Common myeloid progenitor, CD34-positive (primary cell): ENCODE measurements at regions not wholly inside any gene's neighbourhood (a gene's known extent, or its start where the extent isn't known, plus 50 kb on each side); places are given as distances from the start of the nearest gene placed in this dataset.

Experiments
- CTCF ChIA-PET: fragments of 350-600 bp; sonication (Branson Sonifier 250); formaldehyde crosslinking; loops from one replicate; lab custom pipeline; 2021; ENCODE audit warnings: antibody characterized with exemption; lab: Charles Lee
- POLR2A ChIA-PET: fragments of 350-600 bp; sonication (Branson Sonifier 250); formaldehyde crosslinking; loops from one replicate; lab custom pipeline; 2021; ENCODE audit warnings: antibody characterized with exemption; lab: Charles Lee
- DNase-seq, 3 donors: peaks; one replicate each; pipeline versions ENCODE4 v3.0.0 to v3.0.0-alpha.2; 2013
- H3K27ac ChIP-seq, 2 experiments: 1 replicate in 1 of 2; 2 replicates in 1 of 2; pipeline ENCODE4 v1.7.0; 2013; ENCODE audit warnings: inconsistent platforms in 2 of 2, low read length in 2 of 2, mild to moderate bottlenecking in 2 of 2, low read depth in 1 of 2, moderate library complexity in 1 of 2; ENCODE audit not compliant: severe bottlenecking in 2 of 2, insufficient read depth in 1 of 2, poor library complexity in 1 of 2
- H3K27me3 ChIP-seq, 5 experiments: replicated peaks in 2 of 5; 1 replicate in 3 of 5; 2 replicates in 2 of 5; pipeline versions ENCODE4 v1.6.1 to v1.7.0; 2013; ENCODE audit warnings: low read length in 4 of 5, mild to moderate bottlenecking in 2 of 5, moderate library complexity in 2 of 5, inconsistent platforms in 1 of 5; ENCODE audit not compliant: insufficient read depth in 5 of 5, control insufficient read depth in 4 of 5
- H3K36me3 ChIP-seq, 4 experiments: 1 replicate in 2 of 4; 2 replicates in 2 of 4; pipeline versions ENCODE4 v1.6.1 to v1.7.0; 2013; ENCODE audit warnings: low read length in 3 of 4, control low read depth in 1 of 4, mild to moderate bottlenecking in 1 of 4; ENCODE audit not compliant: control insufficient read depth in 4 of 4, insufficient read depth in 4 of 4
- H3K4me1 ChIP-seq, 4 experiments: 1 replicate in 3 of 4; 2 replicates in 1 of 4; pipeline versions ENCODE4 v1.6.1 to v1.7.1; 2013; ENCODE audit warnings: low read length in 3 of 4, mild to moderate bottlenecking in 3 of 4, control low read depth in 1 of 4, inconsistent platforms in 1 of 4, moderate library complexity in 1 of 4; ENCODE audit not compliant: control insufficient read depth in 4 of 4, insufficient read depth in 4 of 4; ENCODE audit errors: control extremely low read depth in 1 of 4
- H3K4me3 ChIP-seq, 7 experiments: 1 replicate in 4 of 7; 2 replicates in 3 of 7; pipeline versions ENCODE4 v1.5.1 to v1.7.0; 2013; ENCODE audit warnings: mild to moderate bottlenecking in 7 of 7, low read length in 6 of 7, moderate library complexity in 6 of 7, inconsistent platforms in 2 of 7, low read depth in 2 of 7, control low read depth in 1 of 7; ENCODE audit not compliant: insufficient read depth in 4 of 7, control insufficient read depth in 1 of 7; ENCODE audit errors: extremely low read depth in 1 of 7
- H3K9me3 ChIP-seq, 5 experiments: 1 replicate in 4 of 5; 2 replicates in 1 of 5; pipeline versions ENCODE4 v1.6.1 to v1.7.1; 2013; ENCODE audit warnings: low read length in 4 of 5, mild to moderate bottlenecking in 2 of 5, inconsistent platforms in 1 of 5, low read depth in 1 of 5, moderate library complexity in 1 of 5; ENCODE audit not compliant: control insufficient read depth in 4 of 5, insufficient read depth in 2 of 5; ENCODE audit errors: control extremely low read depth in 1 of 5
- WGBS: methylation state at CpG from one replicate; pipeline ENCODE4 v1.1.5; 2013; ENCODE audit not compliant: insufficient coverage; 5-methylcytosine and 5-hydroxymethylcytosine counted together

DNA sequence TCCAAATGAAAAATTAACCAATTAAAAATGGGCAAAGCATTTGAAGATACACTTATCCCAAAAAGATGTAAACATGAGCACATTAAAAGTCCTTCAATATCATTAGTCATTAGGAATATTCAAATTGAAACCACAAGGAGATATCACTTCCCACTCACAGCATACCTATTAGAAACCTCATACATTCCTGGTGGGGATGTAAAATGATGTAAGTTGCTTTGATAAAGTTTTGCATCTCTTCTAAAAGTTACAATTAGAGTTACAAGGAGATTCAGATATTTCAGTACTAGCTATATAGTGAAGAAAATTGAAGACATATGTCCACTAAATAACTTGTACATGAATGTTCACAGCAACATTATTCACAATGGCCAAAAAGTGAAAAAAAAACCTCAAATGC, 1109.3 kb upstream of the LCORL start:
- no peak for DNase-seq
- no peaks in the 10 kb centered on the region for H3K36me3 ChIP-seq
- H3K9me3 ChIP-seq = no peaks in the 10 kb centered on the region
- no peak overlapping the region for H3K27ac ChIP-seq
- H3K27me3 ChIP-seq = no peaks in the 10 kb centered on the region
- H3K4me1 ChIP-seq = no peaks in the 10 kb centered on the region
- CTCF ChIA-PET = no interaction called here
- no peak overlapping the region for H3K4me3 ChIP-seq
- POLR2A ChIA-PET = no interaction called here

GRCh38 chr4:19128176-19128575, 1106.6 kb upstream of the LCORL start:
- Histone ChIP-seq H3K9me3 (no peaks in the 10 kb centered on the region), H3K4me3 (no peak overlapping the region), H3K4me1 (no peaks in the 10 kb centered on the region), H3K27me3 (no peaks in the 10 kb centered on the region), H3K36me3 (no peaks in the 10 kb centered on the region), H3K27ac (no peak overlapping the region)
- ChIA-PET CTCF (no interaction called here), POLR2A (no interaction called here)
- DNase-seq = no peak
- WGBS = no CpG with 5 or more reads among the region's 1 CpG

- Histone ChIP-seq H3K36me3 (no peaks in the 10 kb centered on the region), H3K4me1 (no peaks in the 10 kb centered on the region), H3K4me3 (no peak overlapping the region), H3K27ac (no peak overlapping the region), H3K27me3 (no peaks in the 10 kb centered on the region), H3K9me3 (no peaks in the 10 kb centered on the region)
- ChIA-PET CTCF (no interaction called here), POLR2A (no interaction called here)
- DNase-seq = no peak
- 100% methylated on average over 1 of the region's 4 CpGs for WGBS
Measured at GRCh38 chr4:19126903-19127302, 1105.3 kb upstream of the LCORL start.

DNA sequence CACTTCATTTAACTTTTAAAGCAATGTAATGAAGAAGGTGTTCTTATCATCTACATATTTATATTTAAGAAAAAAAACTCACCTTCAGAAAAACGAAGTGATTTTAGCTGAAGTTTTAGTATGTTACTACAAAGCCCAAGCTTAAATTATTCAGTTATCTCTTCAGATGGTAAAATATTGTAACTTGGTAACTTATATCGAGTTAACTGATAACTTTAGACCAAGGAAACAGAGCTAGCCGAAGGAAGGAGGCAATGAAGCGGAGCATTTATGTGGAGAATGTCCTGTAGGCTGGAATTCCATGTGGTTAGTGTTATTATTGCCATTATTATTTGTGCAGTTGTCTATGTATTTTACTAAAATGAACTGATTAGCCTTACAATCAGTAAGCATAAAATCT, 1102.1 kb upstream of the LCORL start:
- DNase-seq = no peak
- CTCF ChIA-PET = no interaction called here
- POLR2A ChIA-PET = no interaction called here
- no peak overlapping the region for H3K27ac ChIP-seq
- no peaks in the 10 kb centered on the region for H3K27me3 ChIP-seq
- H3K4me3 ChIP-seq = no peak overlapping the region
- H3K9me3 ChIP-seq = no peaks in the 10 kb centered on the region
- no peaks in the 10 kb centered on the region for H3K4me1 ChIP-seq
- WGBS = 100% methylated on average over 2 of the region's 4 CpGs
- no peaks in the 10 kb centered on the region for H3K36me3 ChIP-seq

GRCh38 chr4:19119904-19120560, 1098.5 kb upstream of the LCORL start:
- H3K27ac ChIP-seq = no peak overlapping the region
- POLR2A ChIA-PET = no interaction called here
- H3K36me3 ChIP-seq = no peaks in the 10 kb centered on the region
- H3K9me3 ChIP-seq = no peaks in the 10 kb centered on the region
- H3K27me3 ChIP-seq = no peaks in the 10 kb centered on the region
- DNase-seq = no peak
- H3K4me3 ChIP-seq = no peak overlapping the region
- CTCF ChIA-PET = no interaction called here
- H3K4me1 ChIP-seq = no peaks in the 10 kb centered on the region
- 88% methylated on average over 1 of the region's 3 CpGs for WGBS

DNA sequence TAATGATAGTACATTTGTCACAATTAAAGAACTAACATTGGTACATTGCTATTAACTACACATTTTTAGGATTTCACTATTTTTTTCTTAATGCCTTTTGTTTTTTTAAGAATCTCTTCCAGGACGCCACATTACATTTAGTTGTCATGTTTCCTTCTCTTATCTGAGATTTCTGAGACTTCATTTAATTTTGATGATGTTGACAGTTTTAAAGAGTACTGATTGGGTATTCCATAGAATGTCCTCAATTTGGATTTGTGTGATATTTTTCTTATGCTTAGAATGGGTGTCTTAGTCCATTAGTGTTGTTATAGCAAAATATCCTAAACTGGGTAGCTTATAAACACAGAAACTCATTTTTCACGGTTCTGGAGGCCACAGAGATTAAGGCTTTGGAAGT, 1095.5 kb upstream of the LCORL start:
- POLR2A ChIA-PET = no interaction called here
- H3K4me1 ChIP-seq = no peaks in the 10 kb centered on the region
- H3K9me3 ChIP-seq = no peaks in the 10 kb centered on the region
- H3K27me3 ChIP-seq = no peaks in the 10 kb centered on the region
- DNase-seq = no peak
- no peaks in the 10 kb centered on the region for H3K36me3 ChIP-seq
- CTCF ChIA-PET = no interaction called here
- H3K27ac ChIP-seq = no peak overlapping the region
- WGBS = 100% methylated on average over 1 of the region's 2 CpGs
- no peak overlapping the region for H3K4me3 ChIP-seq

- no peak for DNase-seq
- no peaks in the 10 kb centered on the region for H3K9me3 ChIP-seq
- ChIA-PET POLR2A (no interaction called here), CTCF (no interaction called here)
- H3K36me3 ChIP-seq = no peaks in the 10 kb centered on the region
- H3K27ac ChIP-seq = no peak overlapping the region
- H3K4me1 ChIP-seq = no peaks in the 10 kb centered on the region
- no peaks in the 10 kb centered on the region for H3K27me3 ChIP-seq
- WGBS = 80% methylated on average over 3 of the region's 4 CpGs
- H3K4me3 ChIP-seq = no peak overlapping the region
Measured at GRCh38 chr4:19104176-19104575, 1082.6 kb upstream of the LCORL start.
